SK-N-MC (cell line): ENCODE measurements at regions not wholly inside any gene's neighbourhood (a gene's known extent, or its start where the extent isn't known, plus 50 kb on each side); places are given as distances from the start of the nearest gene placed in this dataset.

Experiments
- DNase-seq: peaks from one replicate; pipeline ENCODE4 v3.0.0-alpha.2; 2011; ENCODE audit warnings: low read depth, low spot score
- H3K27ac ChIP-seq: fragments of 200-600 bp; sonication (generic); 2 replicates; pipeline ENCODE4 v1.5.1; 2016; ENCODE audit warnings: mixed run types
- H3K36me3 ChIP-seq: fragments of 200-600 bp; sonication (generic); 2 replicates; pipeline ENCODE4 v1.6.1; 2017; ENCODE audit warnings: antibody characterized with exemption, low read length, mixed read lengths; ENCODE audit not compliant: insufficient read depth
- H3K4me3 ChIP-seq: fragments of 200-600 bp; sonication (generic); 2 replicates; pipeline ENCODE4 v1.5.1; 2016
- H3K9ac ChIP-seq: fragments of 200-600 bp; sonication (generic); 2 replicates; pipeline ENCODE4 v1.8.0; 2017; ENCODE audit warnings: mixed run types, mixed read lengths; ENCODE audit not compliant: insufficient read length
- H3K9me3 ChIP-seq: fragments of 200-600 bp; sonication (generic); 2 replicates; pipeline ENCODE4 v1.6.1; 2017; ENCODE audit warnings: low read depth, mild to moderate bottlenecking, antibody characterized with exemption, low read length, moderate library complexity, mixed read lengths
- EZH2 ChIP-seq: fragments of 200-600 bp; sonication (generic); IDR thresholded peaks from one replicate; pipeline ENCODE4 v1.6.1; 2017; ENCODE audit warnings: antibody characterized with exemption
- FOXP2 ChIP-seq: optimal IDR thresholded peaks from 2 replicates; pipeline ENCODE3; 2011; ENCODE audit warnings: mild to moderate bottlenecking, moderate library complexity; ENCODE audit not compliant: insufficient read depth; ENCODE audit errors: extremely low read length, control extremely low read depth
- POLR2AphosphoS5 ChIP-seq: IDR thresholded peaks from 2 replicates; pipeline ENCODE4 v1.6.1; 2012; ENCODE audit warnings: mild to moderate bottlenecking, low read depth, low read length, borderline replicate concordance

DNA sequence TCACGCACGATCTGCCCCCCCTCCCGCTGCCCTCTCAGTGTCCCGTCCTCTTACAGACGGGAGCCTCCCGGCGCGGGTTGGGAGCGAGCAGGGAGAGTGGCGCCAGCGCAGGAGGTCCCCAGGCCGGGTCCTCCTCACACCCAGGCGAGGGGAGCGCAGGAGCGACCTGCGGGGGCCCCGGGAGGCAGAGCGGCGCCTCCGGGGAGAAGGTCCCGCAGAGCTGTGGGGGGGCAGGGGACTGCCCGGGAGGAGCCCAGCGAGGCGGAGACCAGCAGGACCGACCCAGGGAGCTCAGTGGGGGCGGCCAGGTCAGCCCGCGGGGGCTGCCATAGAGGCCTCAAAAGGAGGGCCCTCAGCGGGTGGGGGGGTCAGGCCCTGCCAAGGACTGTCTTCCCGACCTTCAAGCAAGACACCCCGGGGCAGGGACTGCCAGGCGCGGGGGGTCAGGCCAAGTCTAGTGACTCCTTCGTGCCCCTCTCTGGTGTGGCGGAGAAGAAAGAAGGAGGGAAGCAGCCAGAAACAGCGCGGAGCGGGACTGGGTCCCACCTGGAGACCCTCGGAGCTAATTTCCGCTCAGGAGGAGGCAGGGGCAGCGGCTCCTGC, 123.3 kb upstream of the ERCC6L2 start:
- no peak overlapping the region for H3K27ac ChIP-seq
- TF ChIP-seq POLR2AphosphoS5 (no peak), FOXP2 (no peak), EZH2 (no peak)
- no peak overlapping the region for H3K9ac ChIP-seq
- no peak overlapping the region for H3K4me3 ChIP-seq
- no peak for DNase-seq
- no peaks in the 10 kb centered on the region for H3K36me3 ChIP-seq
- no peaks in the 10 kb centered on the region for H3K9me3 ChIP-seq

DNA sequence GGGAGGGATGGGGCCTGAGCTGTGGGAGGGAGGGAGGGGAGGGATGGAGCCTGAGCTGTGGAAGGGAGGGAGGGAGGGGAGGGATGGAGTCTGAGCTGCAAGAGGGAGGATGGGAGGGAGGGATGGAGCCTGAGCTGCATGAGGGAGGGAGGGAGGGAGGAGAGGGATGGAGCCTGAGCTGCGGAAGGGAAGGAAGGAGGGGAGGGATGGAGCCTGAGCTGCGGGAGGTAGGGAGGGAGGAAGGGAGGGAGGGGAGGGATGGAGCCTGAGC, 124.0 kb upstream of the ERCC6L2 start:
- Histone ChIP-seq H3K9ac (no peak overlapping the region), H3K9me3 (no peaks in the 10 kb centered on the region), H3K36me3 (no peaks in the 10 kb centered on the region), H3K4me3 (no peak overlapping the region), H3K27ac (no peak overlapping the region)
- TF ChIP-seq POLR2AphosphoS5 (no peak), FOXP2 (no peak), EZH2 (no peak)
- no peak for DNase-seq

GRCh38 chr9:95750725-95751519, 124.6 kb upstream of the ERCC6L2 start:
- Histone ChIP-seq H3K36me3 (no peaks in the 10 kb centered on the region), H3K27ac (no peak overlapping the region), H3K9ac (no peak overlapping the region), H3K4me3 (no peak overlapping the region), H3K9me3 (no peaks in the 10 kb centered on the region)
- TF ChIP-seq FOXP2 (no peak), POLR2AphosphoS5 (no peak), EZH2 (no peak)
- DNase-seq: no peak

GRCh38 chr9:95749493-95749892, 126.0 kb upstream of the ERCC6L2 start:
- TF ChIP-seq EZH2 (no peak), POLR2AphosphoS5 (no peak), FOXP2 (no peak)
- H3K9me3 ChIP-seq: no peaks in the 10 kb centered on the region

GRCh38 chr9:95746408-95747180, 128.9 kb upstream of the ERCC6L2 start:
- TF ChIP-seq POLR2AphosphoS5 (no peak), EZH2 (no peak), FOXP2 (no peak)
- no peaks in the 10 kb centered on the region for H3K36me3 ChIP-seq
- no peak overlapping the region for H3K9ac ChIP-seq
- no peaks in the 10 kb centered on the region for H3K9me3 ChIP-seq
- no peak overlapping the region for H3K27ac ChIP-seq
- H3K4me3 ChIP-seq: no peak overlapping the region
- no peak for DNase-seq

More at GRCh38 chr9:95749493-95749892, 126.0 kb upstream of the ERCC6L2 start:
- Histone ChIP-seq H3K36me3 (no peaks in the 10 kb centered on the region), H3K9ac (no peak overlapping the region), H3K4me3 (no peak overlapping the region), H3K27ac (no peak overlapping the region)
- DNase-seq: no peak

DNA sequence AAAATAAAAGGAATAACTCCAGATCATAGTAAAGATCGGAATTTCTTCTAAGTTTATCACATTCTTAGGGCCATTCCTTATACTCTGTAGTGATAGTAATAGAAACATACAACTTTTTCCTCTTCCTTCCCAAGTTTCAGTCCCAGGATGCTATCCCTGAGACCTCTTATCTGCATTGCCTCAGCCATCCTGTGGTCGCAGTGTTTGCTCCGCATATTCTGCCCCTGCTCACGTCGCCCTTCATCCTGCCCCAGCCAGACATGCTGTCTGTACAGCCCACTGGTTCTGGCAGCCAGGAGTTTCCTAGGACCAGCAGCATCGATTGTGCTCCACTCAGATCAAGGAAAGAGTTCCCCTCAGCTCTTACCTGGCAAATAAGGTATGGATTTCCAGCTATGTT, 132.7 kb upstream of the ERCC6L2 start:
- no peak for TF ChIP-seq EZH2
- no peak for TF ChIP-seq POLR2AphosphoS5
- no peak for TF ChIP-seq FOXP2
- Histone ChIP-seq H3K36me3 (no peaks in the 10 kb centered on the region), H3K4me3 (no peak overlapping the region), H3K27ac (no peak overlapping the region), H3K9me3 (no peaks in the 10 kb centered on the region), H3K9ac (no peak overlapping the region)
- no peak for DNase-seq

DNA sequence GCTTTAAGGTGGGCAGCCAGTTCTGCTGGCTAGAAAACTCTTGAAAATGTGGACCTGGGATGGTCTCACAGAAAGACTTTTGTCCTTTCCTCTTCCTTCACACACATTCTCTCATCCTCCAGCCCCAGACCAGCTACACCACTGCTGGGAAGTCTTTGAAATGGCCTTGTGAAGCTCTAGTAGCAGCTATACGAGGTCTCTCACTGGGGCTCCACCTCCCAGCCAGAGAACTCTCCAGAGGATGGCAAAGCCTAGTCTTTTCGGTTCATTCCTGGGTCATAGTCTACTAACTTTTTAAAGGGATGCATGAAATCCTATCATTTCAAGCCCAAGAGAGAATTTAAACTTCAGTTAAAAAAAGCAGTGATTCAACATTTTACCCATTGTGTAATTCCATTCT, 133.9 kb upstream of the ERCC6L2 start:
- H3K4me3 ChIP-seq: no peak overlapping the region
- no peak for TF ChIP-seq POLR2AphosphoS5
- no peak for TF ChIP-seq FOXP2
- TF ChIP-seq EZH2: no peak
- no peak overlapping the region for H3K9ac ChIP-seq
- no peak for DNase-seq
- H3K27ac ChIP-seq: no peak overlapping the region
- H3K9me3 ChIP-seq: no peaks in the 10 kb centered on the region
- no peaks in the 10 kb centered on the region for H3K36me3 ChIP-seq

DNA sequence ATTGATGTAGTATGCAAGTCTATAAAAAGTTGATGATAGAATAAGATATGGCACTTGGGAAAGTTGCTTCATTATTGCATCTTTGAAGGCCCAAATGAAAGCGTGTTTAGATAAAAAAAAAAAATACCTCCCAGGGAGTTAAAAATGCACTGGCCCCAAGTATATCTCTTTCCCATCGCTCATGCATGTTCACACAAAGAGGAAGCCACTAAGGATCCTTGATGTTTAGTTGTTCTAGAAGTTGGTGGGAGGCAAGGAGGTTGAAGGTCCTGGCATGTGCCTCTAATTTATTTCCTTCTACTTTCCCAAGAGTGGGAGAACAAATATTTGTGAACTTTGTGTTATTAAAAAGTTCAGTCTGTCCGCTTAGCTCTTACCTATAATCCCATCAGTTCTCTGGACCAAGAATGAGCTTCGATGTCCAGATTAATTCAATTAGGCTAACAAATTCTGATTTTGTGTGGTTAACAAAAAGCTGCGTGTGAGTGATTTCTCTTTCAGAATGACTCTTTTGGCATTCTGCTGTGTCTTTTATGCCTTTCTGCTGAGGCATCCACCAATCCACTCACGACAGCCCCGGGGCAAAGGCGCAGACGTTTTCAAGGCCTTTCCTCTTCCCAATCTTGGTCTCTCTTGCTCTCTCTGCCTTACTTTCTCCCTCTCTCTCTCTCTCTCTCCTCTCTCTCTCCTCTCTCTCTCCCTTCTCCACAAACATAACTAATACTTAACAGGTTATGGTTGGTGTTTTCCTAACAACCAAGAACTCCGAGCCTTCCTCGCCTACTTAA, 135.1 kb upstream of the ERCC6L2 start:
- peak overlapping the region; percentile 77 for H3K27ac ChIP-seq
- H3K9ac ChIP-seq: peak overlapping the region; percentile 38
- no peaks in the 10 kb centered on the region for H3K9me3 ChIP-seq
- no peaks in the 10 kb centered on the region for H3K36me3 ChIP-seq
- no peak for TF ChIP-seq POLR2AphosphoS5
- TF ChIP-seq FOXP2: no peak
- TF ChIP-seq EZH2: no peak
- no peak for DNase-seq
- peak overlapping the region; percentile 15; the same call in 1 of the 2 replicates for H3K4me3 ChIP-seq
